Testis (tissue), 2 donors: ENCODE measurements at regions not wholly inside any gene's neighbourhood (a gene's known extent, or its start where the extent isn't known, plus 50 kb on each side); places are given as distances from the start of the nearest gene placed in this dataset.

ENCODE experiments used
- CTCF ChIP-seq, 3 experiments: fragments of 450-650 bp in 2 of 3; fragments of 200-600 bp in 1 of 3; sonication (generic) in 1 of 3; IDR thresholded peaks; one replicate each; pipeline ENCODE4 v1.5.1; 2016 to 2019; ENCODE audit warnings: antibody characterized with exemption in 3 of 3, mild to moderate bottlenecking in 2 of 3, moderate library complexity in 1 of 3
- POLR2A ChIP-seq: fragments of 450-650 bp; IDR thresholded peaks from one replicate; pipeline ENCODE4 v1.6.1; 2017; ENCODE audit warnings: antibody characterized with exemption, mild to moderate bottlenecking, moderate library complexity

DNA sequence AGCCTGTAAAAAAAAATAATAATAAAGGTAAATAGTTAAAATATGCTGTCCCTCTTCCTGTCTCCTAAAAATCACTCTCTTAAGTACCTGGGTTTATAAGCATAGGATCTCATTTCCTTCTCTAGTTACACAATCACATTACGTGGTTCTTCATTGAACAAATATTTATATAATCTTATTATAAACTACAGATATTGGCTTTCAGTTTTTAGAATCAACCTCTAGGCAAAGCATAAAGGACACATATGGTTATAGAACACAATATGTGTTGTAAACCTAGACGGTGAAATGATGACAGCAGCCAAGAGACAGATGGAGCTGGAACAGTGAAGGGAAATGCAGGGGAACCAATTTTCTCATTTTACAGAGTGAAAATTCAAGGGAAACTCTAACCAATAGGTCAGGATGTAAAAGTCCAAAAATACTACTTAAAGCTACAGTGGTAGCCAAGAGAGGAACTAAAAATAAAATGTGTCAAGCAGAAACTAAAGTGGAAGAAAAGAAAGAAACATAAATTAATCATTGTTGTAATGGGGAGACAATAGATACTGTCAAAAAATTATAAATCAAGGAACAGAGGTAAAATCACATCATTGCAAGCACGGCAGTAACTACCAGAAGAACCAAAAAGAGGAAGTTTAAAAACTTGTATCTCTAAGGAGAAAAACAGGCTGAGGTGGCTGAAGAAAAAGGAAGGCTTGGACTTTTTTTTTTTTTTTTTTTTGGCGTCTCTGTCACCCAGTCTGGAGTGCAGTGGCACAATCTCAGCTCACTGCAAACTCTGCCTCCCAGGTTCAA is 82.8 kb upstream of the CDYL start:
- no peak for TF ChIP-seq POLR2A
- no peak for TF ChIP-seq CTCF (IDR thresholded peaks at IDR 0.05)
